ENCODE measurements at regions not wholly inside any gene's neighbourhood (a gene's known extent, or its start where the extent isn't known, plus 50 kb on each side); places are given as distances from the start of the nearest gene placed in this dataset.

DNA sequence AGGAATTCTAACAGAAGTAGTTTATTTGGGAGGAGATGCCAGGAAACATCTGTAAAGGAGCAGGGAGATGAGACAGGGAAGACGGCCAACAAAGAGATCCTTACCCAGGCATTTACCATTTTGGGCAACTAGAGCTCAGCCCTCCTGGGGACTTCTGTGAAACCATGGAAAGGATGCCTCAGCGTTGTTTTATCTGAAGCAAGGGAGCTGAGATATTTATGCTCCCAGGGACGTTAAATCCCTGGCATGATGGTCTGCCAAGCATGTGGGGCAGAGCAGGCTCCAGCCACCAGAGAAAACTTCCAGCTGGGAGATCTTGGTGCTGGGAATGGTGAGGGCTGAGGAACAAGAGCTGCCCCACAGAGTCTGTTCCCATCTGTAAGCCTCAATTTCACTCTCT, 114.8 kb upstream of the FOXF1 start:
- POLR2A ChIA-PET: interaction anchor here (1.4 to 1.7 kb wide), 2 partner anchors 16 to 29 kb away, joined by 3 read pairs; no protein-coding TSS in a partner anchor

DNA sequence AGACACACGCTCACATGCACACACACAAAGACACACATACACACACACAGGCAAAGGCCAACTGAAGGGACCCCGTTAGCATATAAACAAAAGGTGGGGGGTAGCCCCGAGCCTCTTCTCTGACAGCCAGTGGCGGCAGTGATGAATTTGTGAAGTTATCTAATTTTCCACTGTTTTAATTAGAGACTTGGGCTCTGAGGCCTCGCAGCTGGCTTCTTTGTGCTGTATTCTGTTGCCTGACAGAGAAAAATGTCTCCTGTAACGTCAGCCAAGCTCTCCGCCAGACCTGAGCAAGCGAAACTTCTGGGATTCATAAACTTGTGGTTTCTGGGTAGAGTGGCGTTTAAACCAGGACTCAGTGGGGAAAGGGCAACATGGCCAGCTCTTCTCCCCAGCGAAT, 113.9 kb upstream of the FOXF1 start:
- Histone ChIP-seq H3K27ac (ENCODE audit: low read depth, low read length) (no peak overlapping the region), H3K9me3 (ENCODE audit: control insufficient read depth in 1 of 2, insufficient read depth in 1 of 2, low read depth in 1 of 2, low read length in 2 of 2) (no peaks in the 10 kb centered on the region), H3K9me2 (ENCODE audit: insufficient read depth) (no peaks in the 10 kb centered on the region), H3K36me3 (ENCODE audit: control insufficient read depth in 1 of 2, insufficient read depth in 2 of 2, low read length in 2 of 2) (no peaks in the 10 kb centered on the region), H3K9ac (ENCODE audit: low read length) (peak overlapping the region; percentile 37; the same call in 1 of the 2 replicates), H3K27me3 (ENCODE audit: insufficient read depth, low read length) (no peaks in the 10 kb centered on the region), H3K4me3 (replicated peaks in 1 of 2; ENCODE audit: low read depth in 1 of 2, low read length in 2 of 2) (no peak overlapping the region), H4K20me1 (ENCODE audit: insufficient read depth) (no peaks in the 10 kb centered on the region), H3K4me1 (ENCODE audit: control insufficient read depth in 1 of 2, insufficient read depth in 2 of 2, low read length in 2 of 2) (peaks cover 4 to 43% of the 10 kb centered on the region in 2 experiments), H2AFZ (ENCODE audit: low read depth, low read length, poor library complexity, severe bottlenecking) (peak overlapping the region; percentile 79), H3K79me2 (ENCODE audit: insufficient read depth, low read length) (no peaks in the 10 kb centered on the region), H3K4me2 (ENCODE audit: low read length) (peak overlapping the region; percentile 69)
- CTCF ChIA-PET: no interaction called here
- peak; percentile 8; the same call in 1 of the 2 replicates for ATAC-seq
- intact Hi-C loops (cut with micrococcal nuclease): no loop called here
- BruUV-seq (replicated peaks): no TSS peak
- POLR2A ChIA-PET: interaction anchor here (1.2 to 1.7 kb wide), 3 partner anchors 14 to 28 kb away, joined by 3 to 5 read pairs (median 3); no protein-coding TSS in a partner anchor
- DNase-seq (ENCODE audit: low read depth, low spot score): no peak
- RAD21 ChIA-PET (ENCODE audit: low non-redundant PET in 1 of 2, low total read pairs in 2 of 2, uncharacterized antibody in 2 of 2, unreplicated experiment in 2 of 2): no interaction called here
- TF ChIP-seq, protein P1, sequence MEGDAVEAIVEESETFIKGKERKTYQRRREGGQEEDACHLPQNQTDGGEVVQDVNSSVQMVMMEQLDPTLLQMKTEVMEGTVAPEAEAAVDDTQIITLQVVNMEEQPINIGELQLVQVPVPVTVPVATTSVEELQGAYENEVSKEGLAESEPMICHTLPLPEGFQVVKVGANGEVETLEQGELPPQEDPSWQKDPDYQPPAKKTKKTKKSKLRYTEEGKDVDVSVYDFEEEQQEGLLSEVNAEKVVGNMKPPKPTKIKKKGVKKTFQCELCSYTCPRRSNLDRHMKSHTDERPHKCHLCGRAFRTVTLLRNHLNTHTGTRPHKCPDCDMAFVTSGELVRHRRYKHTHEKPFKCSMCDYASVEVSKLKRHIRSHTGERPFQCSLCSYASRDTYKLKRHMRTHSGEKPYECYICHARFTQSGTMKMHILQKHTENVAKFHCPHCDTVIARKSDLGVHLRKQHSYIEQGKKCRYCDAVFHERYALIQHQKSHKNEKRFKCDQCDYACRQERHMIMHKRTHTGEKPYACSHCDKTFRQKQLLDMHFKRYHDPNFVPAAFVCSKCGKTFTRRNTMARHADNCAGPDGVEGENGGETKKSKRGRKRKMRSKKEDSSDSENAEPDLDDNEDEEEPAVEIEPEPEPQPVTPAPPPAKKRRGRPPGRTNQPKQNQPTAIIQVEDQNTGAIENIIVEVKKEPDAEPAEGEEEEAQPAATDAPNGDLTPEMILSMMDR (IDR thresholded peaks at IDR 0.05 in 2 of 3, conservative IDR thresholded peaks at IDR 0.05 in 1 of 3; ENCODE audit: borderline replicate concordance in 1 of 3, insufficient read depth in 1 of 3, low read depth in 2 of 3, low read length in 2 of 3): no peak
- TF ChIP-seq, protein P2, sequence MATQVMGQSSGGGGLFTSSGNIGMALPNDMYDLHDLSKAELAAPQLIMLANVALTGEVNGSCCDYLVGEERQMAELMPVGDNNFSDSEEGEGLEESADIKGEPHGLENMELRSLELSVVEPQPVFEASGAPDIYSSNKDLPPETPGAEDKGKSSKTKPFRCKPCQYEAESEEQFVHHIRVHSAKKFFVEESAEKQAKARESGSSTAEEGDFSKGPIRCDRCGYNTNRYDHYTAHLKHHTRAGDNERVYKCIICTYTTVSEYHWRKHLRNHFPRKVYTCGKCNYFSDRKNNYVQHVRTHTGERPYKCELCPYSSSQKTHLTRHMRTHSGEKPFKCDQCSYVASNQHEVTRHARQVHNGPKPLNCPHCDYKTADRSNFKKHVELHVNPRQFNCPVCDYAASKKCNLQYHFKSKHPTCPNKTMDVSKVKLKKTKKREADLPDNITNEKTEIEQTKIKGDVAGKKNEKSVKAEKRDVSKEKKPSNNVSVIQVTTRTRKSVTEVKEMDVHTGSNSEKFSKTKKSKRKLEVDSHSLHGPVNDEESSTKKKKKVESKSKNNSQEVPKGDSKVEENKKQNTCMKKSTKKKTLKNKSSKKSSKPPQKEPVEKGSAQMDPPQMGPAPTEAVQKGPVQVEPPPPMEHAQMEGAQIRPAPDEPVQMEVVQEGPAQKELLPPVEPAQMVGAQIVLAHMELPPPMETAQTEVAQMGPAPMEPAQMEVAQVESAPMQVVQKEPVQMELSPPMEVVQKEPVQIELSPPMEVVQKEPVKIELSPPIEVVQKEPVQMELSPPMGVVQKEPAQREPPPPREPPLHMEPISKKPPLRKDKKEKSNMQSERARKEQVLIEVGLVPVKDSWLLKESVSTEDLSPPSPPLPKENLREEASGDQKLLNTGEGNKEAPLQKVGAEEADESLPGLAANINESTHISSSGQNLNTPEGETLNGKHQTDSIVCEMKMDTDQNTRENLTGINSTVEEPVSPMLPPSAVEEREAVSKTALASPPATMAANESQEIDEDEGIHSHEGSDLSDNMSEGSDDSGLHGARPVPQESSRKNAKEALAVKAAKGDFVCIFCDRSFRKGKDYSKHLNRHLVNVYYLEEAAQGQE (IDR thresholded peaks at IDR 0.05; ENCODE audit: low read depth): no peak
- TF ChIP-seq JUND (IDR thresholded peaks at IDR 0.05) (no peak), CEBPB (IDR thresholded peaks at IDR 0.05; ENCODE audit: low read depth) (no peak), SRF (IDR thresholded peaks at IDR 0.05; ENCODE audit: low read depth) (no peak), EGR1 (IDR thresholded peaks at IDR 0.05; ENCODE audit: low read depth) (no peak), RAD21 (IDR thresholded peaks at IDR 0.05; ENCODE audit: low read depth) (no peak), CBX3 (IDR thresholded peaks at IDR 0.05; ENCODE audit: low read depth) (no peak), TCF7L2 (IDR thresholded peaks at IDR 0.05; ENCODE audit: borderline replicate concordance, extremely low read depth, insufficient read depth, insufficient read length) (no peak), SP1 (IDR thresholded peaks at IDR 0.05; ENCODE audit: low read depth) (no peak)
- TF ChIP-seq, protein P3, sequence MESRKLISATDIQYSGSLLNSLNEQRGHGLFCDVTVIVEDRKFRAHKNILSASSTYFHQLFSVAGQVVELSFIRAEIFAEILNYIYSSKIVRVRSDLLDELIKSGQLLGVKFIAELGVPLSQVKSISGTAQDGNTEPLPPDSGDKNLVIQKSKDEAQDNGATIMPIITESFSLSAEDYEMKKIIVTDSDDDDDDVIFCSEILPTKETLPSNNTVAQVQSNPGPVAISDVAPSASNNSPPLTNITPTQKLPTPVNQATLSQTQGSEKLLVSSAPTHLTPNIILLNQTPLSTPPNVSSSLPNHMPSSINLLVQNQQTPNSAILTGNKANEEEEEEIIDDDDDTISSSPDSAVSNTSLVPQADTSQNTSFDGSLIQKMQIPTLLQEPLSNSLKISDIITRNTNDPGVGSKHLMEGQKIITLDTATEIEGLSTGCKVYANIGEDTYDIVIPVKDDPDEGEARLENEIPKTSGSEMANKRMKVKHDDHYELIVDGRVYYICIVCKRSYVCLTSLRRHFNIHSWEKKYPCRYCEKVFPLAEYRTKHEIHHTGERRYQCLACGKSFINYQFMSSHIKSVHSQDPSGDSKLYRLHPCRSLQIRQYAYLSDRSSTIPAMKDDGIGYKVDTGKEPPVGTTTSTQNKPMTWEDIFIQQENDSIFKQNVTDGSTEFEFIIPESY (IDR thresholded peaks at IDR 0.05; ENCODE audit: extremely low read depth, insufficient replicate concordance, low read length): no peak
- TF ChIP-seq, protein P4, sequence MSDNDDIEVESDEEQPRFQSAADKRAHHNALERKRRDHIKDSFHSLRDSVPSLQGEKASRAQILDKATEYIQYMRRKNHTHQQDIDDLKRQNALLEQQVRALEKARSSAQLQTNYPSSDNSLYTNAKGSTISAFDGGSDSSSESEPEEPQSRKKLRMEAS (IDR thresholded peaks at IDR 0.05): no peak

More for the DNA sequence above, 114.8 kb upstream of the FOXF1 start:
- Histone ChIP-seq H3K9me2 (ENCODE audit: insufficient read depth) (no peaks in the 10 kb centered on the region), H3K27me3 (ENCODE audit: insufficient read depth, low read length) (no peaks in the 10 kb centered on the region), H3K4me2 (ENCODE audit: low read length) (no peak overlapping the region), H3K36me3 (ENCODE audit: control insufficient read depth in 1 of 2, insufficient read depth in 2 of 2, low read length in 2 of 2) (no peaks in the 10 kb centered on the region), H4K20me1 (ENCODE audit: insufficient read depth) (no peaks in the 10 kb centered on the region), H3K9me3 (ENCODE audit: control insufficient read depth in 1 of 2, insufficient read depth in 1 of 2, low read depth in 1 of 2, low read length in 2 of 2) (no peaks in the 10 kb centered on the region), H2AFZ (ENCODE audit: low read depth, low read length, poor library complexity, severe bottlenecking) (no peak overlapping the region), H3K4me3 (replicated peaks in 1 of 2; ENCODE audit: low read depth in 1 of 2, low read length in 2 of 2) (no peak overlapping the region), H3K9ac (ENCODE audit: low read length) (no peak overlapping the region), H3K27ac (ENCODE audit: low read depth, low read length) (no peak overlapping the region), H3K79me2 (ENCODE audit: insufficient read depth, low read length) (no peaks in the 10 kb centered on the region), H3K4me1 (ENCODE audit: control insufficient read depth in 1 of 2, insufficient read depth in 2 of 2, low read length in 2 of 2) (peaks cover 4 to 43% of the 10 kb centered on the region in 2 experiments)
- RAD21 ChIA-PET (ENCODE audit: low non-redundant PET in 1 of 2, low total read pairs in 2 of 2, uncharacterized antibody in 2 of 2, unreplicated experiment in 2 of 2): no interaction called here
- BruUV-seq (replicated peaks): no TSS peak
- TF ChIP-seq JUND (IDR thresholded peaks at IDR 0.05): no peak
- no peak for TF ChIP-seq RAD21 (IDR thresholded peaks at IDR 0.05; ENCODE audit: low read depth)
- TF ChIP-seq SP1 (IDR thresholded peaks at IDR 0.05; ENCODE audit: low read depth): no peak
- CTCF ChIA-PET: no interaction called here
- ATAC-seq (no peak), DNase-seq (ENCODE audit: low read depth, low spot score) (no peak)
- intact Hi-C loops (cut with micrococcal nuclease): no loop called here
